H9 (cell line): ENCODE measurements at regions not wholly inside any gene's neighbourhood (a gene's known extent, or its start where the extent isn't known, plus 50 kb on each side); places are given as distances from the start of the nearest gene placed in this dataset.

Experiments
- DNase-seq: peaks from one replicate; pipeline ENCODE4 v3.0.0-alpha.2; 2017
- H2AFZ ChIP-seq: one replicate; pipeline ENCODE4 v1.6.1; 2013; ENCODE audit warnings: mild to moderate bottlenecking, low read length, control low read depth, moderate library complexity
- H2AK5ac ChIP-seq: 2 replicates; pipeline ENCODE4 v1.6.1; 2013; ENCODE audit warnings: low read length, control low read depth, mixed read lengths; ENCODE audit not compliant: insufficient read length
- H2BK120ac ChIP-seq: one replicate; pipeline ENCODE4 v1.6.1; 2013; ENCODE audit warnings: low read depth, mild to moderate bottlenecking, low read length, control low read depth, inconsistent platforms; ENCODE audit not compliant: poor library complexity, severe bottlenecking
- H2BK12ac ChIP-seq: 2 replicates; pipeline ENCODE4 v1.6.1; 2013; ENCODE audit warnings: low read length, control low read depth, mixed read lengths, low read depth; ENCODE audit not compliant: insufficient read length
- H2BK15ac ChIP-seq: 2 replicates; pipeline ENCODE4 v1.6.1; 2013; ENCODE audit warnings: low read depth, low read length, control low read depth
- H2BK20ac ChIP-seq: one replicate; pipeline ENCODE4 v1.6.1; 2013; ENCODE audit warnings: low read depth, mild to moderate bottlenecking, low read length, control low read depth, inconsistent platforms; ENCODE audit not compliant: poor library complexity, severe bottlenecking
- H2BK5ac ChIP-seq: 2 replicates; pipeline ENCODE4 v1.6.1; 2013; ENCODE audit warnings: low read length, control low read depth, mixed read lengths; ENCODE audit not compliant: insufficient read length
- H3K14ac ChIP-seq: 2 replicates; pipeline ENCODE4 v1.6.1; 2013; ENCODE audit warnings: low read length, control low read depth; ENCODE audit not compliant: insufficient read depth
- H3K18ac ChIP-seq: 2 replicates; pipeline ENCODE4 v1.6.1; 2013; ENCODE audit warnings: low read depth, mild to moderate bottlenecking, mixed read lengths, low read length, control low read depth; ENCODE audit not compliant: insufficient read length
- H3K23ac ChIP-seq: 2 replicates; pipeline ENCODE4 v1.6.1; 2013; ENCODE audit warnings: low read length, control low read depth, mixed read lengths, low read depth; ENCODE audit not compliant: insufficient read length
- H3K23me2 ChIP-seq: 2 replicates; pipeline ENCODE4 v1.6.1; 2013; ENCODE audit warnings: low read depth, mild to moderate bottlenecking, mixed read lengths, low read length, control low read depth; ENCODE audit not compliant: insufficient read length, poor library complexity, severe bottlenecking
- H3K27ac ChIP-seq: 2 replicates; pipeline ENCODE4 v1.5.1; 2013; ENCODE audit warnings: low read length, control low read depth, mixed read lengths, low read depth; ENCODE audit not compliant: insufficient read length
- H3K27me3 ChIP-seq: 2 replicates; pipeline ENCODE4 v1.6.1; 2013; ENCODE audit warnings: low read length, control low read depth, inconsistent platforms; ENCODE audit not compliant: insufficient read depth
- H3K4ac ChIP-seq: 2 replicates; pipeline ENCODE4 v1.6.1; 2013; ENCODE audit warnings: low read depth, mild to moderate bottlenecking, control low read depth, inconsistent platforms, low read length, moderate library complexity
- H3K4me1 ChIP-seq: 2 replicates; pipeline ENCODE4 v1.6.1; 2013; ENCODE audit warnings: low read length, control low read depth, inconsistent platforms; ENCODE audit not compliant: insufficient read depth
- H3K4me2 ChIP-seq: 2 replicates; pipeline ENCODE4 v1.6.1; 2013; ENCODE audit warnings: low read length, control low read depth, mixed read lengths; ENCODE audit not compliant: insufficient read length, insufficient read depth
- H3K56ac ChIP-seq: 2 replicates; pipeline ENCODE4 v1.6.1; 2013; ENCODE audit warnings: low read depth, mild to moderate bottlenecking, mixed read lengths, low read length, control low read depth; ENCODE audit not compliant: insufficient read length
- H3K79me1 ChIP-seq: 2 replicates; pipeline ENCODE4 v1.6.1; 2013; ENCODE audit warnings: low read depth, mild to moderate bottlenecking, moderate library complexity, low read length, control low read depth, inconsistent platforms; ENCODE audit not compliant: insufficient read depth, poor library complexity, severe bottlenecking
- H3K79me2 ChIP-seq: 2 replicates; pipeline ENCODE4 v1.6.1; 2013; ENCODE audit warnings: low read length, control low read depth, inconsistent platforms; ENCODE audit not compliant: insufficient read depth
- H3K9ac ChIP-seq: 2 replicates; pipeline ENCODE4 v1.6.1; 2013; ENCODE audit warnings: low read length, control low read depth, mixed read lengths; ENCODE audit not compliant: insufficient read length; ENCODE audit errors: extremely low read depth
- H3K9me3 ChIP-seq: one replicate; pipeline ENCODE4 v1.6.1; 2013; ENCODE audit warnings: low read depth, low read length, inconsistent platforms; ENCODE audit not compliant: control insufficient read depth
- H3T11ph ChIP-seq: one replicate; pipeline ENCODE4 v1.6.1; 2013; ENCODE audit warnings: mild to moderate bottlenecking, low read length, control low read depth, inconsistent platforms
- H4K20me1 ChIP-seq: one replicate; pipeline ENCODE4 v1.6.1; 2013; ENCODE audit not compliant: control insufficient read depth, insufficient read length, insufficient read depth
- H4K5ac ChIP-seq: 2 replicates; pipeline ENCODE4 v1.6.1; 2013; ENCODE audit warnings: low read depth, mild to moderate bottlenecking, mixed read lengths, low read length, control low read depth; ENCODE audit not compliant: insufficient read length
- H4K8ac ChIP-seq: replicated peaks from 2 replicates; pipeline ENCODE4 v1.6.1; 2013; ENCODE audit warnings: low read length, control low read depth, mixed read lengths, low read depth; ENCODE audit not compliant: insufficient read length
- H4K91ac ChIP-seq: 2 replicates; pipeline ENCODE4 v1.6.1; 2013; ENCODE audit warnings: low read depth, mild to moderate bottlenecking, moderate library complexity, mixed read lengths, low read length, control low read depth; ENCODE audit not compliant: insufficient read length
- H3K27ac Mint-ChIP-seq, 3 experiments: 2 replicates in 2 of 3; 3 replicates in 1 of 3; pipeline ENCODE4 v1.8.0; 2020 to 2021; ENCODE audit warnings: mixed read lengths in 3 of 3, mild to moderate bottlenecking in 1 of 3, moderate library complexity in 1 of 3
- H3K27me3 Mint-ChIP-seq: 2 replicates; pipeline ENCODE4 v1.8.0; 2021; ENCODE audit warnings: low read depth, mild to moderate bottlenecking, moderate library complexity, mixed read lengths
- H3K36me3 Mint-ChIP-seq, 3 experiments: 2 replicates in 2 of 3; 3 replicates in 1 of 3; pipeline ENCODE4 v1.8.0; 2020 to 2021; ENCODE audit warnings: low read depth in 3 of 3, mixed read lengths in 3 of 3; ENCODE audit not compliant: insufficient read depth in 1 of 3
- H3K4me1 Mint-ChIP-seq, 2 experiments: 2 replicates each; pipeline ENCODE4 v1.8.0; 2020; ENCODE audit warnings: mixed read lengths in 2 of 2
- H3K4me3 Mint-ChIP-seq, 2 experiments: 2 replicates in 1 of 2; 3 replicates in 1 of 2; pipeline ENCODE4 v1.8.0; 2020 to 2021; ENCODE audit warnings: mild to moderate bottlenecking in 2 of 2, mixed read lengths in 2 of 2, moderate library complexity in 1 of 2
- H3K9me3 Mint-ChIP-seq, 2 experiments: 2 replicates in 1 of 2; 3 replicates in 1 of 2; pipeline ENCODE4 v1.8.0; 2020; ENCODE audit warnings: mild to moderate bottlenecking in 2 of 2, mixed read lengths in 2 of 2, moderate library complexity in 1 of 2
- CTCF ChIP-seq: fragments of 200-600 bp; sonication (generic); conservative IDR thresholded peaks from 3 replicates; pipeline ENCODE4 v1.8.0; 2021; ENCODE audit warnings: antibody characterized with exemption, mild to moderate bottlenecking
- WGBS: extraction: QIAGEN DNeasy Blood & Tissue Kit; methylation state at CpG from one replicate; pipeline ENCODE4 v1.1.7; 2013; ENCODE audit warnings: missing lambda C conversion rate, low lambda C conversion rate, mixed read lengths; ENCODE audit not compliant: insufficient read length; ENCODE audit errors: extremely low coverage; 5-methylcytosine and 5-hydroxymethylcytosine counted together

GRCh38 chrX:25998687-25999086, 139.5 kb upstream of the MAGEB18 start:
- Histone ChIP-seq H3K23me2 (no peaks in the 10 kb centered on the region), H4K5ac (no peak overlapping the region), H3K79me2 (no peaks in the 10 kb centered on the region), H4K91ac (no peak overlapping the region), H3K9ac (no peak overlapping the region), H2AK5ac (no peak overlapping the region), H3T11ph (no peak overlapping the region), H4K8ac (no peak overlapping the region), H3K14ac (no peak overlapping the region), H2BK12ac (no peak overlapping the region), H3K27me3 (no peaks in the 10 kb centered on the region), H3K9me3 (peaks cover 35% of the 10 kb centered on the region), H3K18ac (no peak overlapping the region), H2BK20ac (no peak overlapping the region), H2BK5ac (no peak overlapping the region), H3K56ac (no peak overlapping the region), H2BK120ac (no peak overlapping the region), H3K4me2 (no peak overlapping the region), H4K20me1 (no peaks in the 10 kb centered on the region), H3K27ac (no peak overlapping the region), H3K4ac (no peak overlapping the region), H2BK15ac (no peak overlapping the region), H3K79me1 (no peaks in the 10 kb centered on the region), H2AFZ (no peak overlapping the region), H3K23ac (no peak overlapping the region), H3K4me1 (no peaks in the 10 kb centered on the region)
- DNase-seq, result no peak
- Mint-ChIP-seq H3K27ac (no peak overlapping the region), H3K27me3 (no peaks in the 10 kb centered on the region), H3K9me3 (peaks cover 49 to 53% of the 10 kb centered on the region in 2 experiments), H3K36me3 (peaks cover 0 to 4% (median 0%) of the 10 kb centered on the region in 3 experiments; a peak in 1 of 7 replicates), H3K4me1 (no peaks in the 10 kb centered on the region), H3K4me3 (no peak overlapping the region)
- no peak for TF ChIP-seq CTCF
- no CpG with 5 or more reads among the region's 1 CpG for WGBS
